Ovary (tissue), 3 donors: ENCODE measurements at regions not wholly inside any gene's neighbourhood (a gene's known extent, or its start where the extent isn't known, plus 50 kb on each side); places are given as distances from the start of the nearest gene placed in this dataset.

ENCODE experiments used
- CTCF ChIP-seq, 3 donors: fragments of 450-650 bp in 2 of 3; fragments of 200-600 bp in 1 of 3; IDR thresholded peaks; one replicate each; pipeline versions ENCODE4 v1.5.1 to v1.8.0; 2016 to 2022; ENCODE audit warnings: antibody characterized with exemption in 3 of 3, mild to moderate bottlenecking in 1 of 3
- EP300 ChIP-seq: sonication (generic); formaldehyde crosslinking; IDR thresholded peaks from one replicate; pipeline ENCODE4 v1.6.1; 2017; ENCODE audit warnings: antibody characterized with exemption
- POLR2A ChIP-seq: fragments of 450-650 bp; IDR thresholded peaks from one replicate; pipeline ENCODE4 v1.6.1; 2017; ENCODE audit warnings: antibody characterized with exemption, mild to moderate bottlenecking, moderate library complexity
- donor health status: DM: no; HTN: no; CAD: no.

- TF ChIP-seq POLR2A (no peak), CTCF (IDR thresholded peaks at IDR 0.05) (no peak), EP300 (no peak)
Measured at GRCh38 chr10:59012839-59013238, 163.6 kb upstream of the PHYHIPL start.
